H9 (cell line): ENCODE measurements at regions not wholly inside any gene's neighbourhood (a gene's known extent, or its start where the extent isn't known, plus 50 kb on each side); places are given as distances from the start of the nearest gene placed in this dataset.

ENCODE experiments used
- DNase-seq: peaks from one replicate; pipeline ENCODE4 v3.0.0-alpha.2; 2017
- H2AFZ ChIP-seq: one replicate; pipeline ENCODE4 v1.6.1; 2013; ENCODE audit warnings: mild to moderate bottlenecking, low read length, control low read depth, moderate library complexity
- H2AK5ac ChIP-seq: 2 replicates; pipeline ENCODE4 v1.6.1; 2013; ENCODE audit warnings: low read length, control low read depth, mixed read lengths; ENCODE audit not compliant: insufficient read length
- H2BK120ac ChIP-seq: one replicate; pipeline ENCODE4 v1.6.1; 2013; ENCODE audit warnings: low read depth, mild to moderate bottlenecking, low read length, control low read depth, inconsistent platforms; ENCODE audit not compliant: poor library complexity, severe bottlenecking
- H2BK12ac ChIP-seq: 2 replicates; pipeline ENCODE4 v1.6.1; 2013; ENCODE audit warnings: low read length, control low read depth, mixed read lengths, low read depth; ENCODE audit not compliant: insufficient read length
- H2BK15ac ChIP-seq: 2 replicates; pipeline ENCODE4 v1.6.1; 2013; ENCODE audit warnings: low read depth, low read length, control low read depth
- H2BK20ac ChIP-seq: one replicate; pipeline ENCODE4 v1.6.1; 2013; ENCODE audit warnings: low read depth, mild to moderate bottlenecking, low read length, control low read depth, inconsistent platforms; ENCODE audit not compliant: poor library complexity, severe bottlenecking
- H2BK5ac ChIP-seq: 2 replicates; pipeline ENCODE4 v1.6.1; 2013; ENCODE audit warnings: low read length, control low read depth, mixed read lengths; ENCODE audit not compliant: insufficient read length
- H3K14ac ChIP-seq: 2 replicates; pipeline ENCODE4 v1.6.1; 2013; ENCODE audit warnings: low read length, control low read depth; ENCODE audit not compliant: insufficient read depth
- H3K18ac ChIP-seq: 2 replicates; pipeline ENCODE4 v1.6.1; 2013; ENCODE audit warnings: low read depth, mild to moderate bottlenecking, mixed read lengths, low read length, control low read depth; ENCODE audit not compliant: insufficient read length
- H3K23ac ChIP-seq: 2 replicates; pipeline ENCODE4 v1.6.1; 2013; ENCODE audit warnings: low read length, control low read depth, mixed read lengths, low read depth; ENCODE audit not compliant: insufficient read length
- H3K23me2 ChIP-seq: 2 replicates; pipeline ENCODE4 v1.6.1; 2013; ENCODE audit warnings: low read depth, mild to moderate bottlenecking, mixed read lengths, low read length, control low read depth; ENCODE audit not compliant: insufficient read length, poor library complexity, severe bottlenecking
- H3K27ac ChIP-seq: 2 replicates; pipeline ENCODE4 v1.5.1; 2013; ENCODE audit warnings: low read length, control low read depth, mixed read lengths, low read depth; ENCODE audit not compliant: insufficient read length
- H3K27me3 ChIP-seq: 2 replicates; pipeline ENCODE4 v1.6.1; 2013; ENCODE audit warnings: low read length, control low read depth, inconsistent platforms; ENCODE audit not compliant: insufficient read depth
- H3K4ac ChIP-seq: 2 replicates; pipeline ENCODE4 v1.6.1; 2013; ENCODE audit warnings: low read depth, mild to moderate bottlenecking, control low read depth, inconsistent platforms, low read length, moderate library complexity
- H3K4me1 ChIP-seq: 2 replicates; pipeline ENCODE4 v1.6.1; 2013; ENCODE audit warnings: low read length, control low read depth, inconsistent platforms; ENCODE audit not compliant: insufficient read depth
- H3K4me2 ChIP-seq: 2 replicates; pipeline ENCODE4 v1.6.1; 2013; ENCODE audit warnings: low read length, control low read depth, mixed read lengths; ENCODE audit not compliant: insufficient read length, insufficient read depth
- H3K56ac ChIP-seq: 2 replicates; pipeline ENCODE4 v1.6.1; 2013; ENCODE audit warnings: low read depth, mild to moderate bottlenecking, mixed read lengths, low read length, control low read depth; ENCODE audit not compliant: insufficient read length
- H3K79me1 ChIP-seq: 2 replicates; pipeline ENCODE4 v1.6.1; 2013; ENCODE audit warnings: low read depth, mild to moderate bottlenecking, moderate library complexity, low read length, control low read depth, inconsistent platforms; ENCODE audit not compliant: insufficient read depth, poor library complexity, severe bottlenecking
- H3K79me2 ChIP-seq: 2 replicates; pipeline ENCODE4 v1.6.1; 2013; ENCODE audit warnings: low read length, control low read depth, inconsistent platforms; ENCODE audit not compliant: insufficient read depth
- H3K9ac ChIP-seq: 2 replicates; pipeline ENCODE4 v1.6.1; 2013; ENCODE audit warnings: low read length, control low read depth, mixed read lengths; ENCODE audit not compliant: insufficient read length; ENCODE audit errors: extremely low read depth
- H3K9me3 ChIP-seq: one replicate; pipeline ENCODE4 v1.6.1; 2013; ENCODE audit warnings: low read depth, low read length, inconsistent platforms; ENCODE audit not compliant: control insufficient read depth
- H3T11ph ChIP-seq: one replicate; pipeline ENCODE4 v1.6.1; 2013; ENCODE audit warnings: mild to moderate bottlenecking, low read length, control low read depth, inconsistent platforms
- H4K20me1 ChIP-seq: one replicate; pipeline ENCODE4 v1.6.1; 2013; ENCODE audit not compliant: control insufficient read depth, insufficient read length, insufficient read depth
- H4K5ac ChIP-seq: 2 replicates; pipeline ENCODE4 v1.6.1; 2013; ENCODE audit warnings: low read depth, mild to moderate bottlenecking, mixed read lengths, low read length, control low read depth; ENCODE audit not compliant: insufficient read length
- H4K8ac ChIP-seq: replicated peaks from 2 replicates; pipeline ENCODE4 v1.6.1; 2013; ENCODE audit warnings: low read length, control low read depth, mixed read lengths, low read depth; ENCODE audit not compliant: insufficient read length
- H4K91ac ChIP-seq: 2 replicates; pipeline ENCODE4 v1.6.1; 2013; ENCODE audit warnings: low read depth, mild to moderate bottlenecking, moderate library complexity, mixed read lengths, low read length, control low read depth; ENCODE audit not compliant: insufficient read length
- H3K27ac Mint-ChIP-seq, 3 experiments: 2 replicates in 2 of 3; 3 replicates in 1 of 3; pipeline ENCODE4 v1.8.0; 2020 to 2021; ENCODE audit warnings: mixed read lengths in 3 of 3, mild to moderate bottlenecking in 1 of 3, moderate library complexity in 1 of 3
- H3K27me3 Mint-ChIP-seq: 2 replicates; pipeline ENCODE4 v1.8.0; 2021; ENCODE audit warnings: low read depth, mild to moderate bottlenecking, moderate library complexity, mixed read lengths
- H3K36me3 Mint-ChIP-seq, 3 experiments: 2 replicates in 2 of 3; 3 replicates in 1 of 3; pipeline ENCODE4 v1.8.0; 2020 to 2021; ENCODE audit warnings: low read depth in 3 of 3, mixed read lengths in 3 of 3; ENCODE audit not compliant: insufficient read depth in 1 of 3
- H3K4me1 Mint-ChIP-seq, 2 experiments: 2 replicates each; pipeline ENCODE4 v1.8.0; 2020; ENCODE audit warnings: mixed read lengths in 2 of 2
- H3K4me3 Mint-ChIP-seq, 2 experiments: 2 replicates in 1 of 2; 3 replicates in 1 of 2; pipeline ENCODE4 v1.8.0; 2020 to 2021; ENCODE audit warnings: mild to moderate bottlenecking in 2 of 2, mixed read lengths in 2 of 2, moderate library complexity in 1 of 2
- H3K9me3 Mint-ChIP-seq, 2 experiments: 2 replicates in 1 of 2; 3 replicates in 1 of 2; pipeline ENCODE4 v1.8.0; 2020; ENCODE audit warnings: mild to moderate bottlenecking in 2 of 2, mixed read lengths in 2 of 2, moderate library complexity in 1 of 2
- CTCF ChIP-seq: fragments of 200-600 bp; sonication (generic); conservative IDR thresholded peaks from 3 replicates; pipeline ENCODE4 v1.8.0; 2021; ENCODE audit warnings: antibody characterized with exemption, mild to moderate bottlenecking
- WGBS: extraction: QIAGEN DNeasy Blood & Tissue Kit; methylation state at CpG from one replicate; pipeline ENCODE4 v1.1.7; 2013; ENCODE audit warnings: missing lambda C conversion rate, low lambda C conversion rate, mixed read lengths; ENCODE audit not compliant: insufficient read length; ENCODE audit errors: extremely low coverage; 5-methylcytosine and 5-hydroxymethylcytosine counted together

GRCh38 chr5:126044111-126044668 is 379.0 kb upstream of the GRAMD2B start:
- Histone ChIP-seq H3K4ac (no peak overlapping the region), H2AK5ac (no peak overlapping the region), H3K27me3 (no peaks in the 10 kb centered on the region), H3K9me3 (no peaks in the 10 kb centered on the region), H3K79me1 (no peaks in the 10 kb centered on the region), H2BK120ac (no peak overlapping the region), H3K23ac (no peak overlapping the region), H3K14ac (no peak overlapping the region), H2BK15ac (no peak overlapping the region), H2BK12ac (no peak overlapping the region), H4K5ac (no peak overlapping the region), H2BK20ac (no peak overlapping the region), H4K20me1 (no peaks in the 10 kb centered on the region), H3K9ac (no peak overlapping the region), H3K23me2 (no peaks in the 10 kb centered on the region), H4K8ac (no peak overlapping the region), H3K79me2 (no peaks in the 10 kb centered on the region), H2BK5ac (no peak overlapping the region), H3T11ph (no peak overlapping the region), H4K91ac (no peak overlapping the region), H3K4me2 (no peak overlapping the region), H3K18ac (no peak overlapping the region), H3K4me1 (peaks cover 5% of the 10 kb centered on the region; the same call in 1 of the 2 replicates), H3K56ac (no peak overlapping the region), H3K27ac (no peak overlapping the region), H2AFZ (no peak overlapping the region)
- H3K36me3 Mint-ChIP-seq = no peaks in the 10 kb centered on the region; a peak in 1 of 7 replicates
- TF ChIP-seq CTCF = no peak
- H3K27me3 Mint-ChIP-seq = no peaks in the 10 kb centered on the region
- WGBS = no CpG with 5 or more reads among the region's 7 CpGs
- H3K4me3 Mint-ChIP-seq = no peak overlapping the region
- no peak overlapping the region for H3K27ac Mint-ChIP-seq
- peaks cover 16 to 17% of the 10 kb centered on the region in 2 experiments for H3K4me1 Mint-ChIP-seq
- DNase-seq = no peak
- no peaks in the 10 kb centered on the region for H3K9me3 Mint-ChIP-seq
